GM23248 (cell line): ENCODE measurements at regions not wholly inside any gene's neighbourhood (a gene's known extent, or its start where the extent isn't known, plus 50 kb on each side); places are given as distances from the start of the nearest gene placed in this dataset.

Source experiments
- EZH2 ChIP-seq: fragments of 200-600 bp; sonication (generic); IDR thresholded peaks from 2 replicates; pipeline ENCODE4 v1.6.1; 2018; ENCODE audit warnings: antibody characterized with exemption, mild to moderate bottlenecking; ENCODE audit not compliant: insufficient read depth, poor library complexity, severe bottlenecking
- EZH2phosphoT487 ChIP-seq: fragments of 200-600 bp; sonication (generic); IDR thresholded peaks from 2 replicates; pipeline ENCODE4 v1.6.1; 2018; ENCODE audit warnings: antibody characterized with exemption, moderate library complexity, mild to moderate bottlenecking, low read depth; ENCODE audit not compliant: insufficient read depth

GRCh38 chr3:76638006-76638405, 401.9 kb upstream of the ROBO2 start:
- TF ChIP-seq EZH2 (no peak), EZH2phosphoT487 (no peak)
